Retinal pigment epithelial cell (primary cell): ENCODE measurements at regions not wholly inside any gene's neighbourhood (a gene's known extent, or its start where the extent isn't known, plus 50 kb on each side); places are given as distances from the start of the nearest gene placed in this dataset.

ENCODE experiments used
- DNase-seq: peaks from one replicate; pipeline ENCODE4 v3.0.0-alpha.2; 2010; ENCODE audit warnings: low read depth
- H3K4me3 ChIP-seq: 2 replicates; pipeline ENCODE4 v1.5.1; 2011; ENCODE audit warnings: mild to moderate bottlenecking, low read length, control low read depth, moderate library complexity
- CTCF ChIP-seq: conservative IDR thresholded peaks from 2 replicates; pipeline ENCODE4 v1.5.1; 2011; ENCODE audit warnings: low read depth, low read length, control low read depth, inconsistent platforms

- no peak for TF ChIP-seq CTCF
Observed at GRCh38 chr3:79881431-79881830, 113.6 kb upstream of the ROBO1 start.

GRCh38 chr3:79878708-79879107, 110.9 kb upstream of the ROBO1 start:
- H3K4me3 ChIP-seq, result no peak overlapping the region
- no peak for TF ChIP-seq CTCF
- no peak for DNase-seq

More at GRCh38 chr3:79881431-79881830, 113.6 kb upstream of the ROBO1 start:
- DNase-seq, result no peak
- H3K4me3 ChIP-seq, result no peak overlapping the region

- H3K4me3 ChIP-seq, result no peak overlapping the region
- DNase-seq, result peak; percentile 19
- no peak for TF ChIP-seq CTCF
Observed at GRCh38 chr3:79874646-79875045, 106.8 kb upstream of the ROBO1 start.

- no peak overlapping the region for H3K4me3 ChIP-seq
- no peak for TF ChIP-seq CTCF
- DNase-seq, result peak; percentile 89
Observed at GRCh38 chr3:79872483-79872882, 104.7 kb upstream of the ROBO1 start.

- DNase-seq, result peak; percentile 44
- H3K4me3 ChIP-seq, result no peak overlapping the region
- no peak for TF ChIP-seq CTCF
Observed at GRCh38 chr3:79871656-79872055, 103.9 kb upstream of the ROBO1 start.

GRCh38 chr3:79870313-79870620, 102.5 kb upstream of the ROBO1 start:
- no peak overlapping the region for H3K4me3 ChIP-seq
- TF ChIP-seq CTCF, result no peak
- DNase-seq, result no peak

- no peak for DNase-seq
- no peak for TF ChIP-seq CTCF
- H3K4me3 ChIP-seq, result no peak overlapping the region
Observed at GRCh38 chr3:79869461-79870312, 101.9 kb upstream of the ROBO1 start.
